Activated CD4-positive, alpha-beta memory T cell treated with anti-CD3 and anti-CD28 coated beads for 36 hours (primary cell): ENCODE measurements at regions not wholly inside any gene's neighbourhood (a gene's known extent, or its start where the extent isn't known, plus 50 kb on each side); places are given as distances from the start of the nearest gene placed in this dataset.
"Not testable (repeated sequence)": the region's sequence is repeated elsewhere in the genome, so short reads cannot be mapped to it uniquely, and the experiment has no call there.

ENCODE experiments used
- CTCF ChIA-PET: fragments of 350-600 bp; sonication (Branson Sonifier 250); formaldehyde crosslinking; loops from one replicate; lab custom pipeline; 2021; ENCODE audit warnings: antibody characterized with exemption, inconsistent platforms; lab: Charles Lee
- POLR2A ChIA-PET: fragments of 350-600 bp; sonication (Branson Sonifier 250); formaldehyde crosslinking; loops from one replicate; lab custom pipeline; 2021; ENCODE audit warnings: antibody characterized with exemption; lab: Charles Lee
- DNase-seq: peaks from one replicate; pipeline ENCODE4 v3.0.0-alpha.2; 2020
- H3K27ac Mint-ChIP-seq: one replicate; pipeline ENCODE4 v1.8.0; 2021; ENCODE audit warnings: mixed read lengths
- H3K27me3 Mint-ChIP-seq: one replicate; pipeline ENCODE4 v1.8.0; 2021; ENCODE audit warnings: mixed read lengths
- H3K36me3 Mint-ChIP-seq: one replicate; pipeline ENCODE4 v1.8.0; 2021; ENCODE audit warnings: mixed read lengths
- H3K4me1 Mint-ChIP-seq: one replicate; pipeline ENCODE4 v1.8.0; 2021; ENCODE audit warnings: low read depth, mixed read lengths
- H3K4me3 Mint-ChIP-seq: one replicate; pipeline ENCODE4 v1.8.0; 2021; ENCODE audit warnings: mild to moderate bottlenecking, mixed read lengths
- H3K9me3 Mint-ChIP-seq: one replicate; pipeline ENCODE4 v1.8.0; 2021; ENCODE audit warnings: mixed read lengths
- intact Hi-C: fragments of 100-400 bp; cut with micrococcal nuclease; formaldehyde crosslinking; loops from one replicate; pipeline ENCODE4 v1.15.1; 2023

DNA sequence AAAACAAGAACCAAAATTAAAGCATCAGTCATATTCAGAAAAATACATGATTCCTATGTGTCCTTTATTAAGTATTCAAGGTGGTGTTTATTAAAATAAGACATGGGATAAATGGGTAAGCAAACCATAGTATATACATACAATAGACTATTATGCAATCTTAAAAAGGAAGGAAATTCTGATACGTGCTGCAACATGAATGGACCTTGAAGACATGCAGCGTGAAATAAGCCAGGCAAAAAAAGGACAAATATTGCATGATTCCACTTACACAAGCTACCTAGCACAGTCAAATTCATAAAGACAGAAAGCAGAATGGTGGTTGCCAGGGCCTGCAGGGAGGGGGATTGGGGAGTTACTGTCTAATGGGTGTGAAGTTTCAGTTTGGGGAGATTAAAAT is 127.7 kb downstream of the DMAC1 start:
- no peak for DNase-seq
- H3K9me3 Mint-ChIP-seq: no peaks in the 10 kb centered on the region
- no peaks in the 10 kb centered on the region for H3K36me3 Mint-ChIP-seq
- peaks cover 1% of the 10 kb centered on the region for H3K27me3 Mint-ChIP-seq
- no peaks in the 10 kb centered on the region for H3K4me1 Mint-ChIP-seq
- H3K27ac Mint-ChIP-seq: no peak overlapping the region
- POLR2A ChIA-PET: no interaction called here
- CTCF ChIA-PET: no interaction called here
- intact Hi-C loops: no loop called here
- no peak overlapping the region for H3K4me3 Mint-ChIP-seq

GRCh38 chr9:7668541-7668940 is 131.0 kb downstream of the DMAC1 start:
- POLR2A ChIA-PET: no interaction called here
- Mint-ChIP-seq H3K4me1 (no peaks in the 10 kb centered on the region), H3K27me3 (peaks cover 1% of the 10 kb centered on the region), H3K9me3 (no peaks in the 10 kb centered on the region), H3K4me3 (no peak overlapping the region), H3K36me3 (no peaks in the 10 kb centered on the region), H3K27ac (no peak overlapping the region)
- CTCF ChIA-PET: no interaction called here
- DNase-seq: no peak
- intact Hi-C loops: no loop called here

- Mint-ChIP-seq H3K4me1 (no peaks in the 10 kb centered on the region), H3K27ac (no peak overlapping the region), H3K27me3 (no peaks in the 10 kb centered on the region), H3K9me3 (no peaks in the 10 kb centered on the region), H3K4me3 (no peak overlapping the region), H3K36me3 (no peaks in the 10 kb centered on the region)
- ChIA-PET POLR2A (no interaction called here), CTCF (no interaction called here)
- intact Hi-C loops: no loop called here
- no peak for DNase-seq
These were observed 133.7 kb downstream of the DMAC1 start for GRCh38 chr9:7665874-7666273.

DNA sequence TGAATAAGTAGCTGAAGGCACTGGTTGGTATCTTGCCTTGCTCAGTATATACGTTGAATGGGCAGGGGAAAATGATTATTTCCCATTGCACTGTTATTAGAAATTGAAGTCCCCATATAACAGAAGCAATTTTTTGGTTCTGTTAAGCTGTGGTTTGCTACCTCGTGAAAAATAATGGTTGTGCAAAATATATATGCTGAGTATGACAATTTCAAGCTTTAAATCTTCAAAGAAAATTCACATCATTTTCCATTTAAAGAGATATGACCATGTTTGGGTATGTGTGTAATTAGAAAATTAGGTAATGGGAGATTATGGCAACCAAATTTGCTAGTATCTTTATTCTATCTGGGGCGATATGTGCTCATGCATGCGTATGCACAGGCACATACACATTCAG is 139.8 kb downstream of the DMAC1 start:
- Mint-ChIP-seq H3K9me3 (no peaks in the 10 kb centered on the region), H3K27ac (no peak overlapping the region), H3K4me1 (no peaks in the 10 kb centered on the region), H3K4me3 (no peak overlapping the region), H3K27me3 (no peaks in the 10 kb centered on the region), H3K36me3 (no peaks in the 10 kb centered on the region)
- ChIA-PET CTCF (interaction anchor here (1.4 kb wide), 1 partner anchor 18 kb away, joined by 4 read pairs; no protein-coding TSS in a partner anchor), POLR2A (no interaction called here)
- intact Hi-C loops: loop anchor here (10.0 kb wide), 1 partner anchor 85 kb away; no protein-coding TSS in a partner anchor
- no peak for DNase-seq

DNA sequence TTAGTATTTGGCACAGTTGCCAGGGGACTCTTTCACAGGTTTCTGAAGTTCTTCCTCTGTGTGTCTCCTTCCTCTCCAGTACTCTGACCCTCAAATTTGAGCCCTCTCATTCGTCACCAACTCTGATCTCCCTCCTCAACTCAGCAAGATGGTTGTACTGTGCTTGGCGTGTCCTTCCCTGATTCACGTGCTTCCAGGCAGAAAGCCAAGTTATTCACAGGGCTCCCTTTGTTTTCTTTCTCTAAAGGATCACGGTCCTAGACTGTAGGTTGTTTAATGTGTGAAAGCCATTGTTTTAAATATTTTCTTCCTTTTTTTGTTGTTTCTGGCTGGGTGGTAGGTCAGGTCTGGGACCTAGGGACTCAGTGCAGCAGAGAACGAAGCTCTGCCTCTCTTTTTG is 142.9 kb downstream of the DMAC1 start:
- H3K4me3 Mint-ChIP-seq: no peak overlapping the region
- H3K36me3 Mint-ChIP-seq: no peaks in the 10 kb centered on the region
- DNase-seq: no peak
- POLR2A ChIA-PET: no interaction called here
- no peak overlapping the region for H3K27ac Mint-ChIP-seq
- no peaks in the 10 kb centered on the region for H3K9me3 Mint-ChIP-seq
- peaks cover 4% of the 10 kb centered on the region for H3K4me1 Mint-ChIP-seq
- H3K27me3 Mint-ChIP-seq: no peaks in the 10 kb centered on the region
- intact Hi-C loops: loop anchor here (10.0 kb wide), 1 partner anchor 82 kb away; no protein-coding TSS in a partner anchor
- CTCF ChIA-PET: no interaction called here

GRCh38 chr9:7653262-7653661 is 146.3 kb downstream of the DMAC1 start:
- POLR2A ChIA-PET: no interaction called here
- CTCF ChIA-PET: no interaction called here
- Mint-ChIP-seq H3K9me3 (no peaks in the 10 kb centered on the region), H3K36me3 (no peaks in the 10 kb centered on the region), H3K4me3 (no peak overlapping the region), H3K27me3 (no peaks in the 10 kb centered on the region), H3K27ac (no peak overlapping the region), H3K4me1 (peaks cover 4% of the 10 kb centered on the region)
- no peak for DNase-seq
- intact Hi-C loops: loop anchor here (10.0 kb wide), 1 partner anchor 78 kb away; no protein-coding TSS in a partner anchor

DNA sequence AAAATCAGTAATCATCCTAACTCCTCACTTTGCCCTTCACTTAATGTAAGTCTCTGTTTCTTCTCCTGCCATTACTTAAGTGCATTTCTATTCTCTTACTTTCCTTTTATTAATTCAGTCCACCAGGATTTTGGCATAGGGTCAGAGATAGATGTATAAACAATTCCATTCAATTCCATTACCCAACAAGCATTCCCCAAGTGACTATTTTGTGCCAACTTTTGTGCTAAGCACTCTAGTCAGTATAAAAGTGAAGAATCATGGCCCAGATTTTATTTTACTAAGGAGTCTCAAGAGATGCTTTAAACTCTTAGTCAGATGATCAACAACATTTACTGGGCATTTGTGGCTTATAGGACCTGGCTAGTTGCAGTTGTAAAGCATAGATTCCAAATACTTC is 159.3 kb downstream of the DMAC1 start:
- no peaks in the 10 kb centered on the region for H3K27me3 Mint-ChIP-seq
- H3K36me3 Mint-ChIP-seq: no peaks in the 10 kb centered on the region
- DNase-seq: no peak
- H3K4me1 Mint-ChIP-seq: no peaks in the 10 kb centered on the region
- no peak overlapping the region for H3K27ac Mint-ChIP-seq
- H3K4me3 Mint-ChIP-seq: no peak overlapping the region
- intact Hi-C loops: no loop called here
- POLR2A ChIA-PET: no interaction called here
- peaks cover 8% of the 10 kb centered on the region for H3K9me3 Mint-ChIP-seq
- CTCF ChIA-PET: no interaction called here

DNA sequence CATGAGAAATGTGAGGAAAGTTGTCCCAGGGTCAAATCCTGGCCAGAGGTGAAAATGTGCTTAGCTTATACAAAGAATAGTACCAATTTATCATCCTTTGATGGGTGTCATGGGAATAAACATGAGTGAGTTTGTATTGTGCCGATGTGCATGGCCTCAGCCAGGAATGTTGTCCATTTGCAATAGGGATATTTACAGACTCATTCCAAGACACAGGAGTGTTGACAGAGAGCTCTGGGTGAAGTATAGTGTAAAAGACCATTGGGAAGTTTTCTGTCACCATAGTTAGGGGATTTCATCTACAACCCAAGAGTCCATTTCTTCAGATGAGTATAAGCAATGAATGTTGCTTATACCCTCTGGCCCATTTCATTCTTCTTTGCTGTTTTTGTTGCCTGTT is 160.1 kb downstream of the DMAC1 start:
- Mint-ChIP-seq H3K27me3 (no peaks in the 10 kb centered on the region), H3K4me3 (no peak overlapping the region), H3K4me1 (no peaks in the 10 kb centered on the region), H3K9me3 (peaks cover 2% of the 10 kb centered on the region), H3K36me3 (no peaks in the 10 kb centered on the region), H3K27ac (no peak overlapping the region)
- ChIA-PET CTCF (no interaction called here), POLR2A (no interaction called here)
- no peak for DNase-seq
- intact Hi-C loops: no loop called here

DNA sequence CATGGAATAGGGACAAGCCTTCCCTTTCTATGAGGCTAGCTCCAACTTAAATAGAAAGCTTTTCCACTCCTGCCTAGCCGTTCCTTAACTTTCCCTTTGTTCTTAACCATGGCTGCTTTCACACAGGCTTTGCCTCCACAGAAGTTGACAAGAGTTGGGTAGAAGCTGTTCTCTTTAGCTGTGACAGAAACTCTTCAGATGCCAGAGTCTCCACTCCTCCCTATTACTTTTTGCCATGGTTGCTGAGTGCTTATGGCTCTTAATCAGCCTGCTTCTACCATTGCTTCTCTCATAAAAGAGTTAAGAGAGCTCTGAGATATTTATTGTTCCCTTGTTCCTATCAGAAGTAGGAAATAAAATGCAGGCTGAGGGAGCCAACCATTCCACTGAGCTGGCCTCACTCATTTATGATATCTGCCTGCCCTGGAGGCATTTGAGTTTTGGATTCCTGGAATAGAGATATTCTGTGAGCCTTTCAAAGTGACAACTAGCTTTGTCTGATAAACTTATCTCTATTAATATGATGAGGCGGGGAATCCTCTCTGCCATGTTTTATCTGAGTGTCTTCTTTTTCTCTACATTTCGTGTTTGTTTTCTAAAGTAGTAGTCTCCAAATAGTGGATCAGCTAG is 162.6 kb downstream of the DMAC1 start:
- Mint-ChIP-seq H3K27ac (no peak overlapping the region), H3K36me3 (no peaks in the 10 kb centered on the region), H3K9me3 (peaks cover 3% of the 10 kb centered on the region), H3K4me1 (no peaks in the 10 kb centered on the region), H3K4me3 (no peak overlapping the region), H3K27me3 (no peaks in the 10 kb centered on the region)
- DNase-seq: no peak
- intact Hi-C loops: no loop called here
- ChIA-PET CTCF (no interaction called here), POLR2A (no interaction called here)

GRCh38 chr9:7636309-7636708 is 163.3 kb downstream of the DMAC1 start:
- CTCF ChIA-PET: no interaction called here
- Mint-ChIP-seq H3K27me3 (no peaks in the 10 kb centered on the region), H3K4me3 (no peak overlapping the region), H3K9me3 (peaks cover 10% of the 10 kb centered on the region), H3K36me3 (peaks cover 2% of the 10 kb centered on the region), H3K4me1 (no peaks in the 10 kb centered on the region), H3K27ac (no peak overlapping the region)
- intact Hi-C loops: no loop called here
- no peak for DNase-seq
- POLR2A ChIA-PET: no interaction called here

- Mint-ChIP-seq H3K4me1 (peaks cover 23% of the 10 kb centered on the region), H3K27ac (peak overlapping the region; percentile 26), H3K9me3 (peaks cover 31% of the 10 kb centered on the region), H3K4me3 (peak overlapping the region; percentile 49), H3K36me3 (peaks cover 16% of the 10 kb centered on the region)
- intact Hi-C loops, H3K27me3 Mint-ChIP-seq, POLR2A ChIA-PET, CTCF ChIA-PET: not testable (repeated sequence)
- peak; percentile 56 for DNase-seq
These were observed 173.0 kb downstream of the DMAC1 start for GRCh38 chr9:7626571-7627029.

- Mint-ChIP-seq H3K36me3 (no peaks in the 10 kb centered on the region), H3K27ac (no peak overlapping the region), H3K27me3 (no peaks in the 10 kb centered on the region), H3K4me3 (no peak overlapping the region), H3K4me1 (peaks cover 21% of the 10 kb centered on the region), H3K9me3 (peaks cover 2% of the 10 kb centered on the region)
- ChIA-PET CTCF (no interaction called here), POLR2A (no interaction called here)
- intact Hi-C loops: no loop called here
- DNase-seq: no peak
These were observed 177.1 kb downstream of the DMAC1 start for GRCh38 chr9:7622481-7622880.

- ChIA-PET POLR2A (no interaction called here), CTCF (interaction anchor here (1.3 kb wide), 1 partner anchor 45 kb away, joined by 4 read pairs; no protein-coding TSS in a partner anchor)
- Mint-ChIP-seq H3K36me3 (no peaks in the 10 kb centered on the region), H3K4me3 (no peak overlapping the region), H3K27ac (no peak overlapping the region), H3K4me1 (peaks cover 28% of the 10 kb centered on the region), H3K27me3 (no peaks in the 10 kb centered on the region), H3K9me3 (no peaks in the 10 kb centered on the region)
- no peak for DNase-seq
- intact Hi-C loops: no loop called here
These were observed 184.2 kb downstream of the DMAC1 start for GRCh38 chr9:7615344-7615743.
